ENCODE measurements at regions not wholly inside any gene's neighbourhood (a gene's known extent, or its start where the extent isn't known, plus 50 kb on each side); places are given as distances from the start of the nearest gene placed in this dataset.

DNA sequence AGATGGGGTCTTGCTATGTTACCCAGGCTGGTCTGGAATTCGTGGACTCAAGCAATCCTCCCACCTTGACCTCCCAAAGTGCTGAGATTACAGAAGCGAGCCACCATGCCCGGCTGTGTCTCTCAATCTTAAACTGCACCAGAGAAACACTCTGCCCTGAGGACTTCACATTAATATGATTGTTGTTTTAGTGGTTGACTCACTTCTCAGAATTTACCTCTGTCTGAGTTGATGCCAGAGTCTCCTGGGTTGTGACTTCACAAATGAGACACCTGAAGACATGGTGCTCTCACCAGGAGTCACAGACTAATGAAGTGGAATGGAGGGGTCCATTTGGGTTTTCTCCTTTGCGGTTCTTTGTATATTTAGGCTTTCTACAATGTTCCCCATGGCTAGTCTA, 61.0 kb upstream of the TGIF1 start:
- TF ChIP-seq, protein P1, sequence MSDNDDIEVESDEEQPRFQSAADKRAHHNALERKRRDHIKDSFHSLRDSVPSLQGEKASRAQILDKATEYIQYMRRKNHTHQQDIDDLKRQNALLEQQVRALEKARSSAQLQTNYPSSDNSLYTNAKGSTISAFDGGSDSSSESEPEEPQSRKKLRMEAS (IDR thresholded peaks at IDR 0.05; ENCODE audit: insufficient read depth, insufficient read length), result no peak
- TF ChIP-seq POLR2A (IDR thresholded peaks at IDR 0.05; ENCODE audit: low read depth, low read length) (no peak), MYC (IDR thresholded peaks at IDR 0.05; ENCODE audit: low read depth, low read length) (no peak)
- TF ChIP-seq, protein P2, sequence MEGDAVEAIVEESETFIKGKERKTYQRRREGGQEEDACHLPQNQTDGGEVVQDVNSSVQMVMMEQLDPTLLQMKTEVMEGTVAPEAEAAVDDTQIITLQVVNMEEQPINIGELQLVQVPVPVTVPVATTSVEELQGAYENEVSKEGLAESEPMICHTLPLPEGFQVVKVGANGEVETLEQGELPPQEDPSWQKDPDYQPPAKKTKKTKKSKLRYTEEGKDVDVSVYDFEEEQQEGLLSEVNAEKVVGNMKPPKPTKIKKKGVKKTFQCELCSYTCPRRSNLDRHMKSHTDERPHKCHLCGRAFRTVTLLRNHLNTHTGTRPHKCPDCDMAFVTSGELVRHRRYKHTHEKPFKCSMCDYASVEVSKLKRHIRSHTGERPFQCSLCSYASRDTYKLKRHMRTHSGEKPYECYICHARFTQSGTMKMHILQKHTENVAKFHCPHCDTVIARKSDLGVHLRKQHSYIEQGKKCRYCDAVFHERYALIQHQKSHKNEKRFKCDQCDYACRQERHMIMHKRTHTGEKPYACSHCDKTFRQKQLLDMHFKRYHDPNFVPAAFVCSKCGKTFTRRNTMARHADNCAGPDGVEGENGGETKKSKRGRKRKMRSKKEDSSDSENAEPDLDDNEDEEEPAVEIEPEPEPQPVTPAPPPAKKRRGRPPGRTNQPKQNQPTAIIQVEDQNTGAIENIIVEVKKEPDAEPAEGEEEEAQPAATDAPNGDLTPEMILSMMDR (IDR thresholded peaks at IDR 0.05; ENCODE audit: extremely low read depth in 1 of 2, insufficient read depth in 1 of 2, low read depth in 1 of 2, low read length in 2 of 2), result no peak
